Vagina (tissue), 2 donors: ENCODE measurements at regions not wholly inside any gene's neighbourhood (a gene's known extent, or its start where the extent isn't known, plus 50 kb on each side); places are given as distances from the start of the nearest gene placed in this dataset.

Experiments used
- CTCF ChIP-seq, 3 experiments: fragments of 450-650 bp in 2 of 3; fragments of 200-600 bp in 1 of 3; sonication (generic) in 1 of 3; IDR thresholded peaks; one replicate each; pipeline ENCODE4 v1.5.1; 2017 to 2019; ENCODE audit warnings: antibody characterized with exemption in 3 of 3, mild to moderate bottlenecking in 2 of 3, moderate library complexity in 2 of 3
- POLR2A ChIP-seq, 2 donors: fragments of 450-650 bp; IDR thresholded peaks; one replicate each; pipeline ENCODE4 v1.6.1; 2017; ENCODE audit warnings: antibody characterized with exemption in 2 of 2, mild to moderate bottlenecking in 2 of 2, moderate library complexity in 2 of 2

GRCh38 chr4:28548136-28548535, 1687.5 kb downstream of the STIM2 start:
- TF ChIP-seq CTCF (IDR thresholded peaks at IDR 0.05) (no peak), POLR2A (IDR thresholded peaks at IDR 0.05) (no peak)
